WTC11 (cell line): ENCODE measurements at regions not wholly inside any gene's neighbourhood (a gene's known extent, or its start where the extent isn't known, plus 50 kb on each side); places are given as distances from the start of the nearest gene placed in this dataset.

Experiments used
- ATAC-seq: fragments of 200-7000 bp; cut with Tn5 transposase; 2 replicates; pipeline ENCODE4 v1.10.0; 2021; ENCODE audit warnings: mild to moderate bottlenecking, moderate library complexity
- CTCF ChIA-PET: fragments of 300-600 bp; sonication (Branson Sonifier 250); formaldehyde crosslinking; loops from one replicate; lab custom pipeline; 2021; ENCODE audit warnings: antibody characterized with exemption; lab: Charles Lee
- POLR2A ChIA-PET: fragments of 350-600 bp; sonication (Branson Sonifier 250); formaldehyde crosslinking; loops from one replicate; lab custom pipeline; 2021; ENCODE audit warnings: antibody characterized with exemption; lab: Charles Lee
- DNase-seq: peaks from one replicate; pipeline ENCODE4 v3.0.0; 2021; ENCODE audit warnings: low spot score
- H3K27ac Mint-ChIP-seq: 2 replicates; pipeline ENCODE4 v1.8.0; 2021; ENCODE audit warnings: mixed read lengths
- H3K27me3 Mint-ChIP-seq: 2 replicates; pipeline ENCODE4 v1.8.0; 2021; ENCODE audit warnings: low read depth, mild to moderate bottlenecking, moderate library complexity, mixed read lengths
- H3K36me3 Mint-ChIP-seq: 2 replicates; pipeline ENCODE4 v1.8.0; 2021; ENCODE audit warnings: mixed read lengths
- H3K4me1 Mint-ChIP-seq: 2 replicates; pipeline ENCODE4 v1.8.0; 2022; ENCODE audit warnings: mixed read lengths
- H3K4me3 Mint-ChIP-seq: 2 replicates; pipeline ENCODE4 v1.8.0; 2021; ENCODE audit warnings: mild to moderate bottlenecking, moderate library complexity, mixed read lengths
- H3K9me3 Mint-ChIP-seq: 2 replicates; pipeline ENCODE4 v1.8.0; 2021; ENCODE audit warnings: mixed read lengths
- CBFB ChIP-seq: sonication (generic); formaldehyde crosslinking; IDR thresholded peaks from 2 replicates; pipeline ENCODE4 v1.8.1; 2022; ENCODE audit warnings: mild to moderate bottlenecking, low read depth, missing genetic modification reagents
- ESRRA ChIP-seq: sonication (generic); formaldehyde crosslinking; IDR thresholded peaks from 2 replicates; pipeline ENCODE4 v1.8.1; 2022; ENCODE audit warnings: mild to moderate bottlenecking, missing genetic modification reagents, borderline replicate concordance
- FOXP1 ChIP-seq: sonication (generic); formaldehyde crosslinking; IDR thresholded peaks from 2 replicates; pipeline ENCODE4 v1.8.0; 2022; ENCODE audit warnings: missing genetic modification reagents, mild to moderate bottlenecking, moderate library complexity, borderline replicate concordance
- GABPB1 ChIP-seq: sonication (generic); formaldehyde crosslinking; IDR thresholded peaks from 2 replicates; pipeline ENCODE4 v1.8.1; 2023; ENCODE audit warnings: mild to moderate bottlenecking, missing genetic modification reagents
- JUN ChIP-seq: sonication (generic); formaldehyde crosslinking; IDR thresholded peaks from 2 replicates; pipeline ENCODE4 v1.8.0; 2023; ENCODE audit warnings: mild to moderate bottlenecking, missing genetic modification reagents
- MXD4 ChIP-seq: fragments of 250-450 bp; sonication (Bioruptor Pico); IDR thresholded peaks from 2 replicates; pipeline ENCODE4 v1.8.0; 2021; ENCODE audit warnings: mild to moderate bottlenecking, moderate library complexity, borderline replicate concordance
- NFYB ChIP-seq: sonication (generic); formaldehyde crosslinking; conservative IDR thresholded peaks from 2 replicates; pipeline ENCODE4 v1.8.0; 2022; ENCODE audit warnings: low read depth, missing genetic modification reagents
- OVOL2 ChIP-seq: fragments of 250-450 bp; sonication (Bioruptor Pico); IDR thresholded peaks from 2 replicates; pipeline ENCODE4 v1.9.0; 2021; ENCODE audit warnings: mild to moderate bottlenecking, borderline replicate concordance
- SMAD3 ChIP-seq: sonication (generic); formaldehyde crosslinking; IDR thresholded peaks from 2 replicates; pipeline ENCODE4 v1.8.0; 2022; ENCODE audit warnings: missing genetic modification reagents, mild to moderate bottlenecking, borderline replicate concordance
- SP1 ChIP-seq: sonication (generic); formaldehyde crosslinking; conservative IDR thresholded peaks from 2 replicates; pipeline ENCODE4 v1.8.1; 2022; ENCODE audit warnings: missing genetic modification reagents
- TEAD1 ChIP-seq: sonication (generic); formaldehyde crosslinking; IDR thresholded peaks from 2 replicates; pipeline ENCODE4 v1.8.0; 2022; ENCODE audit warnings: mild to moderate bottlenecking, missing genetic modification reagents
- ZNF416 ChIP-seq: fragments of 250-450 bp; sonication (Bioruptor Pico); IDR thresholded peaks from 2 replicates; pipeline ENCODE4 v1.9.0; 2021; ENCODE audit warnings: mild to moderate bottlenecking, inconsistent platforms
- ZNF423 ChIP-seq: fragments of 250-450 bp; sonication (Bioruptor Pico); IDR thresholded peaks from 2 replicates; pipeline ENCODE4 v2.1.2; 2022; ENCODE audit warnings: mild to moderate bottlenecking, moderate library complexity
- TF ChIP-seq, protein P1 (sequence below): fragments of 250-450 bp; sonication (Bioruptor Pico); conservative IDR thresholded peaks from 2 replicates; pipeline ENCODE4 v1.9.0; 2021; ENCODE audit warnings: mild to moderate bottlenecking
- TF ChIP-seq, protein P2 (sequence below): sonication (generic); formaldehyde crosslinking; IDR thresholded peaks from 2 replicates; pipeline ENCODE4 v1.8.1; 2023; ENCODE audit warnings: mild to moderate bottlenecking, missing genetic modification reagents, borderline replicate concordance
- TF ChIP-seq, protein P3 (sequence below): fragments of 200-600 bp; IDR thresholded peaks from 2 replicates; pipeline ENCODE4 v1.8.0; 2022; ENCODE audit warnings: antibody characterized with exemption
- TF ChIP-seq, protein P4 (sequence below): sonication (generic); formaldehyde crosslinking; IDR thresholded peaks from 2 replicates; pipeline ENCODE4 v1.8.0; 2023; ENCODE audit warnings: mild to moderate bottlenecking, missing genetic modification reagents
- TF ChIP-seq, protein P5 (sequence below): sonication (generic); formaldehyde crosslinking; IDR thresholded peaks from 2 replicates; pipeline ENCODE4 v1.8.1; 2023; ENCODE audit warnings: mild to moderate bottlenecking, missing genetic modification reagents
- TF ChIP-seq, protein P6 (sequence below): fragments of 250-450 bp; sonication (Bioruptor Pico); IDR thresholded peaks from 2 replicates; pipeline ENCODE4 v1.9.0; 2021; ENCODE audit warnings: mild to moderate bottlenecking, borderline replicate concordance

DNA sequence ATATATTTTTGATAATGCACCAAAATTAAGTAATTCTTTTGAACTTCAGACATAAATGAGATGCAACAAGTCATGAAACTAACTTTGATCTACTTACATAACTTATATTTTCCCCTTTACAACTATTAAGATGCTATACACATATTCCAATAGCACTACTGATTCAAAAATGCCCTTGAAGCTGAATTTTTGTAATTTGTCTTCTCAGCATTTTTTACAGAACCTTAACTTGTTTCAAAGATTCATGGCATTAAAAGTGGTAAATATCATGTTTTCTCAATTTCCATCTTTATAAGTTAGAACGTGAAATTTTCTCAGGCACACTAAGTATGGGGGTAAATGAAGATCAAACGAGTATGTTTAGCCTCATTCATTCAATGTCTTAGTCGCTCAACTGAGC lies 460.0 kb upstream of the FAM241A start:
- ChIA-PET CTCF (no interaction called here), POLR2A (no interaction called here)
- ATAC-seq (no peak), DNase-seq (no peak)
- H3K4me1 Mint-ChIP-seq = peaks cover 3% of the 10 kb centered on the region; the same call in 1 of the 2 replicates
- no peak overlapping the region for H3K27ac Mint-ChIP-seq
- no peak overlapping the region for H3K4me3 Mint-ChIP-seq
- no peak for TF ChIP-seq SP1 (CRISPR knock-in tag)
- TF ChIP-seq, protein P1, sequence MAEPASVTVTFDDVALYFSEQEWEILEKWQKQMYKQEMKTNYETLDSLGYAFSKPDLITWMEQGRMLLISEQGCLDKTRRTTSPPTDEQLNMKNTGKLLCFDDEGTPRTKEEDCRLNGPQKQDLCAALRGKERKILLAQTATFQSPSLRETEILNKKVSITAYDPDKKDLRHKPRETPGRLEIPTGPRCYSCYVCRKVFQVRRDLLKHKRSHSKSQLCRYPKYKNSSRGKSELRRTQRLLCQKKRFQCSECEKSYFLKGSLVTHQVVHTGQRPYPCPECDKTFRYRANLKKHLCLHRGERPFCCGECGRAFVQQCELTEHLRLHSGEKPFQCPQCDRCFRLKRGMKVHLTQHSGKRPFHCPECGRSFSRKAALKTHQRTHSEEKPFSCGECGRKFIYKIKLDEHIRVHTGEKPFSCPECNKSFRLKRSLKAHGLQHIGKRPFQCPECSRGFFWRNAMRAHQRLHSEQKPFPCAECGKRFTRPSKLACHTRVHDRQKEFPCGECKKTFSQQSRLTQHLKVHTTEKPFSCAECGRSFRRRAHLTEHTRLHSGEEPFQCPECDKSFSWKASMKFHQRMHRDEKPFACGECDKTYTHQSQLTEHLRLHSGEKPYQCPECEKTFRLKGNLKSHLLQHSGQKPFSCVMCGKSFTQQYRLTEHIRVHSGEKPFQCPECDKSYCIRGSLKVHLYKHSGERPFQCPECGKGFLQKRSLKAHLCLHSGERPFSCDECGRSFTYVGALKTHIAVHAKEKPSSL = no peak
- no peak for TF ChIP-seq OVOL2 (CRISPR knock-in tag)
- TF ChIP-seq, protein P2, sequence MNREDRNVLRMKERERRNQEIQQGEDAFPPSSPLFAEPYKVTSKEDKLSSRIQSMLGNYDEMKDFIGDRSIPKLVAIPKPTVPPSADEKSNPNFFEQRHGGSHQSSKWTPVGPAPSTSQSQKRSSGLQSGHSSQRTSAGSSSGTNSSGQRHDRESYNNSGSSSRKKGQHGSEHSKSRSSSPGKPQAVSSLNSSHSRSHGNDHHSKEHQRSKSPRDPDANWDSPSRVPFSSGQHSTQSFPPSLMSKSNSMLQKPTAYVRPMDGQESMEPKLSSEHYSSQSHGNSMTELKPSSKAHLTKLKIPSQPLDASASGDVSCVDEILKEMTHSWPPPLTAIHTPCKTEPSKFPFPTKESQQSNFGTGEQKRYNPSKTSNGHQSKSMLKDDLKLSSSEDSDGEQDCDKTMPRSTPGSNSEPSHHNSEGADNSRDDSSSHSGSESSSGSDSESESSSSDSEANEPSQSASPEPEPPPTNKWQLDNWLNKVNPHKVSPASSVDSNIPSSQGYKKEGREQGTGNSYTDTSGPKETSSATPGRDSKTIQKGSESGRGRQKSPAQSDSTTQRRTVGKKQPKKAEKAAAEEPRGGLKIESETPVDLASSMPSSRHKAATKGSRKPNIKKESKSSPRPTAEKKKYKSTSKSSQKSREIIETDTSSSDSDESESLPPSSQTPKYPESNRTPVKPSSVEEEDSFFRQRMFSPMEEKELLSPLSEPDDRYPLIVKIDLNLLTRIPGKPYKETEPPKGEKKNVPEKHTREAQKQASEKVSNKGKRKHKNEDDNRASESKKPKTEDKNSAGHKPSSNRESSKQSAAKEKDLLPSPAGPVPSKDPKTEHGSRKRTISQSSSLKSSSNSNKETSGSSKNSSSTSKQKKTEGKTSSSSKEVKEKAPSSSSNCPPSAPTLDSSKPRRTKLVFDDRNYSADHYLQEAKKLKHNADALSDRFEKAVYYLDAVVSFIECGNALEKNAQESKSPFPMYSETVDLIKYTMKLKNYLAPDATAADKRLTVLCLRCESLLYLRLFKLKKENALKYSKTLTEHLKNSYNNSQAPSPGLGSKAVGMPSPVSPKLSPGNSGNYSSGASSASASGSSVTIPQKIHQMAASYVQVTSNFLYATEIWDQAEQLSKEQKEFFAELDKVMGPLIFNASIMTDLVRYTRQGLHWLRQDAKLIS = no peak
- TF ChIP-seq ESRRA (CRISPR knock-in tag) = no peak
- TF ChIP-seq SMAD3 = no peak
- no peak for TF ChIP-seq NFYB
- no peak for TF ChIP-seq JUN (CRISPR knock-in tag)
- no peak for TF ChIP-seq FOXP1
- TF ChIP-seq GABPB1 (CRISPR knock-in tag) = no peak
- TF ChIP-seq TEAD1 = no peak
- no peak for TF ChIP-seq ZNF416
- TF ChIP-seq, protein P3, sequence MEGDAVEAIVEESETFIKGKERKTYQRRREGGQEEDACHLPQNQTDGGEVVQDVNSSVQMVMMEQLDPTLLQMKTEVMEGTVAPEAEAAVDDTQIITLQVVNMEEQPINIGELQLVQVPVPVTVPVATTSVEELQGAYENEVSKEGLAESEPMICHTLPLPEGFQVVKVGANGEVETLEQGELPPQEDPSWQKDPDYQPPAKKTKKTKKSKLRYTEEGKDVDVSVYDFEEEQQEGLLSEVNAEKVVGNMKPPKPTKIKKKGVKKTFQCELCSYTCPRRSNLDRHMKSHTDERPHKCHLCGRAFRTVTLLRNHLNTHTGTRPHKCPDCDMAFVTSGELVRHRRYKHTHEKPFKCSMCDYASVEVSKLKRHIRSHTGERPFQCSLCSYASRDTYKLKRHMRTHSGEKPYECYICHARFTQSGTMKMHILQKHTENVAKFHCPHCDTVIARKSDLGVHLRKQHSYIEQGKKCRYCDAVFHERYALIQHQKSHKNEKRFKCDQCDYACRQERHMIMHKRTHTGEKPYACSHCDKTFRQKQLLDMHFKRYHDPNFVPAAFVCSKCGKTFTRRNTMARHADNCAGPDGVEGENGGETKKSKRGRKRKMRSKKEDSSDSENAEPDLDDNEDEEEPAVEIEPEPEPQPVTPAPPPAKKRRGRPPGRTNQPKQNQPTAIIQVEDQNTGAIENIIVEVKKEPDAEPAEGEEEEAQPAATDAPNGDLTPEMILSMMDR = no peak
- TF ChIP-seq, protein P4, sequence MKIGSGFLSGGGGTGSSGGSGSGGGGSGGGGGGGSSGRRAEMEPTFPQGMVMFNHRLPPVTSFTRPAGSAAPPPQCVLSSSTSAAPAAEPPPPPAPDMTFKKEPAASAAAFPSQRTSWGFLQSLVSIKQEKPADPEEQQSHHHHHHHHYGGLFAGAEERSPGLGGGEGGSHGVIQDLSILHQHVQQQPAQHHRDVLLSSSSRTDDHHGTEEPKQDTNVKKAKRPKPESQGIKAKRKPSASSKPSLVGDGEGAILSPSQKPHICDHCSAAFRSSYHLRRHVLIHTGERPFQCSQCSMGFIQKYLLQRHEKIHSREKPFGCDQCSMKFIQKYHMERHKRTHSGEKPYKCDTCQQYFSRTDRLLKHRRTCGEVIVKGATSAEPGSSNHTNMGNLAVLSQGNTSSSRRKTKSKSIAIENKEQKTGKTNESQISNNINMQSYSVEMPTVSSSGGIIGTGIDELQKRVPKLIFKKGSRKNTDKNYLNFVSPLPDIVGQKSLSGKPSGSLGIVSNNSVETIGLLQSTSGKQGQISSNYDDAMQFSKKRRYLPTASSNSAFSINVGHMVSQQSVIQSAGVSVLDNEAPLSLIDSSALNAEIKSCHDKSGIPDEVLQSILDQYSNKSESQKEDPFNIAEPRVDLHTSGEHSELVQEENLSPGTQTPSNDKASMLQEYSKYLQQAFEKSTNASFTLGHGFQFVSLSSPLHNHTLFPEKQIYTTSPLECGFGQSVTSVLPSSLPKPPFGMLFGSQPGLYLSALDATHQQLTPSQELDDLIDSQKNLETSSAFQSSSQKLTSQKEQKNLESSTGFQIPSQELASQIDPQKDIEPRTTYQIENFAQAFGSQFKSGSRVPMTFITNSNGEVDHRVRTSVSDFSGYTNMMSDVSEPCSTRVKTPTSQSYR (CRISPR knock-in tag) = no peak
- TF ChIP-seq, protein P5, sequence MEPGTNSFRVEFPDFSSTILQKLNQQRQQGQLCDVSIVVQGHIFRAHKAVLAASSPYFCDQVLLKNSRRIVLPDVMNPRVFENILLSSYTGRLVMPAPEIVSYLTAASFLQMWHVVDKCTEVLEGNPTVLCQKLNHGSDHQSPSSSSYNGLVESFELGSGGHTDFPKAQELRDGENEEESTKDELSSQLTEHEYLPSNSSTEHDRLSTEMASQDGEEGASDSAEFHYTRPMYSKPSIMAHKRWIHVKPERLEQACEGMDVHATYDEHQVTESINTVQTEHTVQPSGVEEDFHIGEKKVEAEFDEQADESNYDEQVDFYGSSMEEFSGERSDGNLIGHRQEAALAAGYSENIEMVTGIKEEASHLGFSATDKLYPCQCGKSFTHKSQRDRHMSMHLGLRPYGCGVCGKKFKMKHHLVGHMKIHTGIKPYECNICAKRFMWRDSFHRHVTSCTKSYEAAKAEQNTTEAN (CRISPR knock-in tag) = no peak
- no peak for TF ChIP-seq ZNF423
- TF ChIP-seq MXD4 (CRISPR knock-in tag) = no peak
- TF ChIP-seq, protein P6, sequence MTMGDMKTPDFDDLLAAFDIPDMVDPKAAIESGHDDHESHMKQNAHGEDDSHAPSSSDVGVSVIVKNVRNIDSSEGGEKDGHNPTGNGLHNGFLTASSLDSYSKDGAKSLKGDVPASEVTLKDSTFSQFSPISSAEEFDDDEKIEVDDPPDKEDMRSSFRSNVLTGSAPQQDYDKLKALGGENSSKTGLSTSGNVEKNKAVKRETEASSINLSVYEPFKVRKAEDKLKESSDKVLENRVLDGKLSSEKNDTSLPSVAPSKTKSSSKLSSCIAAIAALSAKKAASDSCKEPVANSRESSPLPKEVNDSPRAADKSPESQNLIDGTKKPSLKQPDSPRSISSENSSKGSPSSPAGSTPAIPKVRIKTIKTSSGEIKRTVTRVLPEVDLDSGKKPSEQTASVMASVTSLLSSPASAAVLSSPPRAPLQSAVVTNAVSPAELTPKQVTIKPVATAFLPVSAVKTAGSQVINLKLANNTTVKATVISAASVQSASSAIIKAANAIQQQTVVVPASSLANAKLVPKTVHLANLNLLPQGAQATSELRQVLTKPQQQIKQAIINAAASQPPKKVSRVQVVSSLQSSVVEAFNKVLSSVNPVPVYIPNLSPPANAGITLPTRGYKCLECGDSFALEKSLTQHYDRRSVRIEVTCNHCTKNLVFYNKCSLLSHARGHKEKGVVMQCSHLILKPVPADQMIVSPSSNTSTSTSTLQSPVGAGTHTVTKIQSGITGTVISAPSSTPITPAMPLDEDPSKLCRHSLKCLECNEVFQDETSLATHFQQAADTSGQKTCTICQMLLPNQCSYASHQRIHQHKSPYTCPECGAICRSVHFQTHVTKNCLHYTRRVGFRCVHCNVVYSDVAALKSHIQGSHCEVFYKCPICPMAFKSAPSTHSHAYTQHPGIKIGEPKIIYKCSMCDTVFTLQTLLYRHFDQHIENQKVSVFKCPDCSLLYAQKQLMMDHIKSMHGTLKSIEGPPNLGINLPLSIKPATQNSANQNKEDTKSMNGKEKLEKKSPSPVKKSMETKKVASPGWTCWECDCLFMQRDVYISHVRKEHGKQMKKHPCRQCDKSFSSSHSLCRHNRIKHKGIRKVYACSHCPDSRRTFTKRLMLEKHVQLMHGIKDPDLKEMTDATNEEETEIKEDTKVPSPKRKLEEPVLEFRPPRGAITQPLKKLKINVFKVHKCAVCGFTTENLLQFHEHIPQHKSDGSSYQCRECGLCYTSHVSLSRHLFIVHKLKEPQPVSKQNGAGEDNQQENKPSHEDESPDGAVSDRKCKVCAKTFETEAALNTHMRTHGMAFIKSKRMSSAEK (CRISPR knock-in tag) = no peak
- TF ChIP-seq CBFB = no peak
- no peaks in the 10 kb centered on the region for H3K9me3 Mint-ChIP-seq
- H3K36me3 Mint-ChIP-seq = no peaks in the 10 kb centered on the region
- no peaks in the 10 kb centered on the region for H3K27me3 Mint-ChIP-seq
